ENCODE measurements at regions not wholly inside any gene's neighbourhood (a gene's known extent, or its start where the extent isn't known, plus 50 kb on each side); places are given as distances from the start of the nearest gene placed in this dataset.
"Not testable (repeated sequence)": the region's sequence is repeated elsewhere in the genome, so short reads cannot be mapped to it uniquely, and the experiment has no call there.

GRCh38 chr3:151593928-151594327 is 133.1 kb upstream of the IGSF10 start:
- no peak for DNase-seq

GRCh38 chr3:151592287-151592686 is 131.4 kb upstream of the IGSF10 start:
- no peak for DNase-seq

GRCh38 chr3:151591441-151591840 is 130.6 kb upstream of the IGSF10 start:
- DNase-seq = no peak

GRCh38 chr3:151589311-151589710 is 128.4 kb upstream of the IGSF10 start:
- no peak for DNase-seq

GRCh38 chr3:151587659-151588058 is 126.8 kb upstream of the IGSF10 start:
- not testable (repeated sequence) for DNase-seq

- peak; percentile 6 for DNase-seq
Observed at GRCh38 chr3:151584566-151584965, 123.7 kb upstream of the IGSF10 start.

- DNase-seq = no peak
Observed at GRCh38 chr3:151581035-151581434, 120.2 kb upstream of the IGSF10 start.

- DNase-seq = no peak
Observed at GRCh38 chr3:151580591-151580990, 119.7 kb upstream of the IGSF10 start.

- DNase-seq = no peak
Observed at GRCh38 chr3:151579571-151580270, 118.9 kb upstream of the IGSF10 start.

GRCh38 chr3:151578495-151578894 is 117.6 kb upstream of the IGSF10 start:
- no peak for DNase-seq

GRCh38 chr3:151576511-151577137 is 115.8 kb upstream of the IGSF10 start:
- no peak for DNase-seq

GRCh38 chr3:151568184-151568583 is 107.3 kb upstream of the IGSF10 start:
- DNase-seq = no peak

- no peak for DNase-seq
Observed at GRCh38 chr3:151567477-151567876, 106.6 kb upstream of the IGSF10 start.

GRCh38 chr3:151564261-151564660 is 103.4 kb upstream of the IGSF10 start:
- DNase-seq = no peak

- no peak for DNase-seq
Observed at GRCh38 chr3:151563305-151563704, 102.4 kb upstream of the IGSF10 start.

GRCh38 chr3:151562891-151563290 is 102.0 kb upstream of the IGSF10 start:
- no peak for DNase-seq

- no peak for DNase-seq
Observed at GRCh38 chr3:151561878-151562277, 101.0 kb upstream of the IGSF10 start.

- no peak for DNase-seq
Observed at GRCh38 chr3:151560738-151561137, 99.9 kb upstream of the IGSF10 start.

- DNase-seq = no peak
Observed at GRCh38 chr3:151559736-151560135, 98.9 kb upstream of the IGSF10 start.

GRCh38 chr3:151558661-151559060 is 97.8 kb upstream of the IGSF10 start:
- no peak for DNase-seq

- DNase-seq = no peak
Observed at GRCh38 chr3:151557068-151557840, 96.4 kb upstream of the IGSF10 start.

- no peak for DNase-seq
Observed at GRCh38 chr3:151556596-151556995, 95.7 kb upstream of the IGSF10 start.

- no peak for DNase-seq
Observed at GRCh38 chr3:151555523-151555922, 94.7 kb upstream of the IGSF10 start.

- DNase-seq = no peak
Observed at GRCh38 chr3:151553888-151554287, 93.0 kb upstream of the IGSF10 start.
